HepG2 (cell line): ENCODE measurements at regions not wholly inside any gene's neighbourhood (a gene's known extent, or its start where the extent isn't known, plus 50 kb on each side); places are given as distances from the start of the nearest gene placed in this dataset.

Experiments used
- JUN ChIP-seq: sonication (generic); formaldehyde crosslinking; IDR thresholded peaks from 2 replicates; pipeline ENCODE4 v1.4.0; 2020; ENCODE audit warnings: mild to moderate bottlenecking, missing genetic modification reagents
- KDM1A ChIP-seq: IDR thresholded peaks from 2 replicates; pipeline ENCODE4 v1.6.1; 2016; ENCODE audit warnings: missing compliant biosample characterization
- MAFK ChIP-seq, 2 experiments: IDR thresholded peaks in 1 of 2; conservative IDR thresholded peaks in 1 of 2; 2 replicates each; pipeline ENCODE4 v1.6.1; 2011; ENCODE audit warnings: improper control_type of control experiment in 2 of 2, low read length in 2 of 2

DNA sequence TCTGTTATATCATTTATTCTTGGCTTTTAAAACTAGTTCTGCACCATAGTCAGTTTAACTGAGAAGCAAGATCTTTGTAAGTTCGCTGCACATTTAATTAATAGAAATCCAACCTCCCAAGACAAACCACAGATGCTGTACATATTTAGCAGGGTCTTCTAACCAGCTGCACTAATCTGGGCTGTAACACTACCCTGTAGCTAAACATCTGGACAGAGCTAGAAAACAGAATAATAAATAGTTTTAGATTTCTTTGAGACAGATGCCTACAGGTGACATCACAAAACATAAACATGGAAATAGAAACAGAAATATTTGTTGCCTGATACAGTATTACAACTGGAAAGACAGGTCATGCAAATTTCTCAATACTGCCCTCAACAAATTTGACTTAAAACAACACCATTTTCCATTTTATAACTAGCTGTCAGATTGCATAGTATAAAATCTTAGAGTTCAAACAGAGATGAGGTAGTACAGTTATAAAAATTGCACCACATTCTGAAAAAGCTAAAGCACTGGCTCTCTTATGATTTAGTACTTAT is 315.1 kb downstream of the NR4A2 start:
- no peak for TF ChIP-seq MAFK (conservative IDR thresholded peaks at IDR 0.05 in 1 of 2, IDR thresholded peaks at IDR 0.05 in 1 of 2; ENCODE audit: low read length in 2 of 2)
- no peak for TF ChIP-seq JUN (CRISPR knock-in tag)
- TF ChIP-seq KDM1A, result no peak
